ENCODE measurements at regions not wholly inside any gene's neighbourhood (a gene's known extent, or its start where the extent isn't known, plus 50 kb on each side); places are given as distances from the start of the nearest gene placed in this dataset.
"Not testable (repeated sequence)": the region's sequence is repeated elsewhere in the genome, so short reads cannot be mapped to it uniquely, and the experiment has no call there.

GRCh38 chr6:104676679-104677078 is 183.0 kb downstream of the HACE1 start:
- H3K4me1 Mint-ChIP-seq (ENCODE audit: low read depth); POLR2A ChIA-PET; H3K36me3 Mint-ChIP-seq (ENCODE audit: low read depth); ATAC-seq; H3K4me3 Mint-ChIP-seq; H3K27me3 Mint-ChIP-seq; DNase-seq; H3K27ac Mint-ChIP-seq; intact Hi-C loops (cut with micrococcal nuclease); CTCF ChIA-PET; H3K9me3 Mint-ChIP-seq: not testable (repeated sequence)

GRCh38 chr6:104675161-104675560 is 184.6 kb downstream of the HACE1 start:
- ATAC-seq; POLR2A ChIA-PET; H3K4me3 Mint-ChIP-seq; H3K36me3 Mint-ChIP-seq (ENCODE audit: low read depth); H3K27ac Mint-ChIP-seq; DNase-seq; H3K27me3 Mint-ChIP-seq; CTCF ChIA-PET; intact Hi-C loops (cut with micrococcal nuclease); H3K9me3 Mint-ChIP-seq; H3K4me1 Mint-ChIP-seq (ENCODE audit: low read depth): not testable (repeated sequence)

- DNase-seq; POLR2A ChIA-PET; H3K36me3 Mint-ChIP-seq (ENCODE audit: low read depth); CTCF ChIA-PET; H3K27me3 Mint-ChIP-seq; H3K27ac Mint-ChIP-seq; H3K9me3 Mint-ChIP-seq; ATAC-seq; H3K4me3 Mint-ChIP-seq; intact Hi-C loops (cut with micrococcal nuclease); H3K4me1 Mint-ChIP-seq (ENCODE audit: low read depth): not testable (repeated sequence)
Observed at GRCh38 chr6:104673078-104673477, 186.6 kb downstream of the HACE1 start.

- intact Hi-C loops (cut with micrococcal nuclease): loop anchor here (1.0 kb wide), 1 partner anchor 8 kb away; no protein-coding TSS in a partner anchor
- H3K4me1 Mint-ChIP-seq (ENCODE audit: low read depth); POLR2A ChIA-PET; H3K4me3 Mint-ChIP-seq; H3K27me3 Mint-ChIP-seq; DNase-seq; H3K36me3 Mint-ChIP-seq (ENCODE audit: low read depth); H3K27ac Mint-ChIP-seq; ATAC-seq; CTCF ChIA-PET; H3K9me3 Mint-ChIP-seq: not testable (repeated sequence)
Observed at GRCh38 chr6:104671591-104671891, 188.2 kb downstream of the HACE1 start.

GRCh38 chr6:104670834-104671590 is 188.7 kb downstream of the HACE1 start:
- H3K4me3 Mint-ChIP-seq; H3K27ac Mint-ChIP-seq; H3K4me1 Mint-ChIP-seq (ENCODE audit: low read depth); DNase-seq; H3K27me3 Mint-ChIP-seq; POLR2A ChIA-PET; ATAC-seq; H3K9me3 Mint-ChIP-seq; H3K36me3 Mint-ChIP-seq (ENCODE audit: low read depth); CTCF ChIA-PET: not testable (repeated sequence)
- intact Hi-C loops (cut with micrococcal nuclease): loop anchor here (1.0 kb wide), 1 partner anchor 8 kb away; no protein-coding TSS in a partner anchor

GRCh38 chr6:104669483-104669882 is 190.2 kb downstream of the HACE1 start:
- Mint-ChIP-seq H3K4me3 (no peak overlapping the region), H3K4me1 (ENCODE audit: low read depth) (no peaks in the 10 kb centered on the region), H3K36me3 (ENCODE audit: low read depth) (no peaks in the 10 kb centered on the region), H3K27me3 (peaks cover 3% of the 10 kb centered on the region), H3K9me3 (peaks cover 7% of the 10 kb centered on the region), H3K27ac (no peak overlapping the region)
- intact Hi-C loops (cut with micrococcal nuclease): no loop called here
- ChIA-PET POLR2A (no interaction called here), CTCF (no interaction called here)
- ATAC-seq: no peak
- no peak for DNase-seq
- TF ChIP-seq, protein P1, sequence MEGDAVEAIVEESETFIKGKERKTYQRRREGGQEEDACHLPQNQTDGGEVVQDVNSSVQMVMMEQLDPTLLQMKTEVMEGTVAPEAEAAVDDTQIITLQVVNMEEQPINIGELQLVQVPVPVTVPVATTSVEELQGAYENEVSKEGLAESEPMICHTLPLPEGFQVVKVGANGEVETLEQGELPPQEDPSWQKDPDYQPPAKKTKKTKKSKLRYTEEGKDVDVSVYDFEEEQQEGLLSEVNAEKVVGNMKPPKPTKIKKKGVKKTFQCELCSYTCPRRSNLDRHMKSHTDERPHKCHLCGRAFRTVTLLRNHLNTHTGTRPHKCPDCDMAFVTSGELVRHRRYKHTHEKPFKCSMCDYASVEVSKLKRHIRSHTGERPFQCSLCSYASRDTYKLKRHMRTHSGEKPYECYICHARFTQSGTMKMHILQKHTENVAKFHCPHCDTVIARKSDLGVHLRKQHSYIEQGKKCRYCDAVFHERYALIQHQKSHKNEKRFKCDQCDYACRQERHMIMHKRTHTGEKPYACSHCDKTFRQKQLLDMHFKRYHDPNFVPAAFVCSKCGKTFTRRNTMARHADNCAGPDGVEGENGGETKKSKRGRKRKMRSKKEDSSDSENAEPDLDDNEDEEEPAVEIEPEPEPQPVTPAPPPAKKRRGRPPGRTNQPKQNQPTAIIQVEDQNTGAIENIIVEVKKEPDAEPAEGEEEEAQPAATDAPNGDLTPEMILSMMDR (IDR thresholded peaks at IDR 0.05): no peak

GRCh38 chr6:104656235-104656634 is 203.5 kb downstream of the HACE1 start:
- Mint-ChIP-seq H3K36me3 (ENCODE audit: low read depth) (no peaks in the 10 kb centered on the region), H3K9me3 (no peaks in the 10 kb centered on the region), H3K27me3 (peaks cover 2% of the 10 kb centered on the region), H3K27ac (no peak overlapping the region), H3K4me3 (no peak overlapping the region), H3K4me1 (ENCODE audit: low read depth) (no peaks in the 10 kb centered on the region)
- TF ChIP-seq, protein P1 (IDR thresholded peaks at IDR 0.05): no peak
- no peak for ATAC-seq
- DNase-seq: no peak
- CTCF ChIA-PET: no interaction called here
- intact Hi-C loops (cut with micrococcal nuclease): no loop called here
- POLR2A ChIA-PET: no interaction called here

All from activated CD8-positive, alpha-beta T cell treated with anti-CD3 and anti-CD28 coated beads for 36 hours (primary cell).